SK-N-MC (cell line): ENCODE measurements at regions not wholly inside any gene's neighbourhood (a gene's known extent, or its start where the extent isn't known, plus 50 kb on each side); places are given as distances from the start of the nearest gene placed in this dataset.

Experiments
- EZH2 ChIP-seq: fragments of 200-600 bp; sonication (generic); IDR thresholded peaks from one replicate; pipeline ENCODE4 v1.6.1; 2017; ENCODE audit warnings: antibody characterized with exemption
- POLR2AphosphoS5 ChIP-seq: IDR thresholded peaks from 2 replicates; pipeline ENCODE4 v1.6.1; 2012; ENCODE audit warnings: mild to moderate bottlenecking, low read depth, low read length, borderline replicate concordance

GRCh38 chr19:27681972-27682371 lies 1531.0 kb downstream of the UQCRFS1 start:
- TF ChIP-seq POLR2AphosphoS5 (no peak), EZH2 (no peak)
